WTC11 (cell line): ENCODE measurements at regions not wholly inside any gene's neighbourhood (a gene's known extent, or its start where the extent isn't known, plus 50 kb on each side); places are given as distances from the start of the nearest gene placed in this dataset.

ENCODE experiments used
- CREB1 ChIP-seq: sonication (generic); formaldehyde crosslinking; IDR thresholded peaks from 2 replicates; pipeline ENCODE4 v1.8.0; 2023; ENCODE audit warnings: mild to moderate bottlenecking, missing genetic modification reagents
- ELF4 ChIP-seq: sonication (generic); formaldehyde crosslinking; IDR thresholded peaks from 2 replicates; pipeline ENCODE4 v1.8.1; 2022; ENCODE audit warnings: low read depth, mild to moderate bottlenecking, moderate library complexity, missing genetic modification reagents
- ESRRA ChIP-seq: sonication (generic); formaldehyde crosslinking; IDR thresholded peaks from 2 replicates; pipeline ENCODE4 v1.8.1; 2022; ENCODE audit warnings: mild to moderate bottlenecking, missing genetic modification reagents, borderline replicate concordance
- FOXJ3 ChIP-seq: sonication (generic); formaldehyde crosslinking; IDR thresholded peaks from 2 replicates; pipeline ENCODE4 v1.9.0; 2021; ENCODE audit warnings: missing genetic modification reagents, mild to moderate bottlenecking, borderline replicate concordance
- FOXK1 ChIP-seq: sonication (generic); formaldehyde crosslinking; IDR thresholded peaks from 2 replicates; pipeline ENCODE4 v1.8.0; 2022; ENCODE audit warnings: mild to moderate bottlenecking, moderate library complexity, missing genetic modification reagents
- RELA ChIP-seq: sonication (generic); formaldehyde crosslinking; IDR thresholded peaks from 2 replicates; pipeline ENCODE4 v1.8.1; 2022; ENCODE audit warnings: missing genetic modification reagents, mild to moderate bottlenecking, borderline replicate concordance
- TP53 ChIP-seq: sonication (generic); formaldehyde crosslinking; IDR thresholded peaks from 2 replicates; pipeline ENCODE4 v1.8.1; 2023; ENCODE audit warnings: mild to moderate bottlenecking, missing genetic modification reagents
- ZNF232 ChIP-seq: sonication (generic); formaldehyde crosslinking; IDR thresholded peaks from 2 replicates; pipeline ENCODE4 v1.8.0; 2022; ENCODE audit warnings: mild to moderate bottlenecking, missing genetic modification reagents
- TF ChIP-seq, protein P1 (sequence below): fragments of 200-600 bp; IDR thresholded peaks from 2 replicates; pipeline ENCODE4 v1.8.0; 2022; ENCODE audit warnings: antibody characterized with exemption
- TF ChIP-seq, protein P2 (sequence below): sonication (generic); formaldehyde crosslinking; IDR thresholded peaks from 2 replicates; pipeline ENCODE4 v1.8.0; 2022; ENCODE audit warnings: mild to moderate bottlenecking, missing genetic modification reagents
- TF ChIP-seq, protein P3 (sequence below): sonication (generic); formaldehyde crosslinking; conservative IDR thresholded peaks from 2 replicates; pipeline ENCODE4 v1.8.1; 2022; ENCODE audit warnings: mild to moderate bottlenecking, missing genetic modification reagents

DNA sequence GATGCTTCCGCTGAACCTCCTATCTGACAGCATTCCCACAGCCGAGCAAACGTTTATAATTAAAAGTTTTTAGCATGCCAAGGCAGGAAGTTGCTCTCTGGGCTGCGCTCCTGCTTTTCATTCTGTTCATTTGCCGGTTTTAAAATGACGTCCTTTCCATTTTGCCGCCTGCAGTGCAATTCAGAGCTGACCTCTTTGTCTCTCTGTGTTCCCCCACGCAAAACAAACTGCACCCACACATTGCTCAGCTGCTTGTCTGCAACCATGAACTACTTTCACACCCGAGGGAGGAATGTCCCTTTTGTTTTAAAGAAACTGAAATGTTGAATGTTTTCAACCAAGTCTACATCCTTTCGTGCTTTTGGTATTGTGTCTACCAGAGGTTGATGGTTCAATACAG is 416.5 kb downstream of the EFNB2 start:
- TF ChIP-seq, protein P1, sequence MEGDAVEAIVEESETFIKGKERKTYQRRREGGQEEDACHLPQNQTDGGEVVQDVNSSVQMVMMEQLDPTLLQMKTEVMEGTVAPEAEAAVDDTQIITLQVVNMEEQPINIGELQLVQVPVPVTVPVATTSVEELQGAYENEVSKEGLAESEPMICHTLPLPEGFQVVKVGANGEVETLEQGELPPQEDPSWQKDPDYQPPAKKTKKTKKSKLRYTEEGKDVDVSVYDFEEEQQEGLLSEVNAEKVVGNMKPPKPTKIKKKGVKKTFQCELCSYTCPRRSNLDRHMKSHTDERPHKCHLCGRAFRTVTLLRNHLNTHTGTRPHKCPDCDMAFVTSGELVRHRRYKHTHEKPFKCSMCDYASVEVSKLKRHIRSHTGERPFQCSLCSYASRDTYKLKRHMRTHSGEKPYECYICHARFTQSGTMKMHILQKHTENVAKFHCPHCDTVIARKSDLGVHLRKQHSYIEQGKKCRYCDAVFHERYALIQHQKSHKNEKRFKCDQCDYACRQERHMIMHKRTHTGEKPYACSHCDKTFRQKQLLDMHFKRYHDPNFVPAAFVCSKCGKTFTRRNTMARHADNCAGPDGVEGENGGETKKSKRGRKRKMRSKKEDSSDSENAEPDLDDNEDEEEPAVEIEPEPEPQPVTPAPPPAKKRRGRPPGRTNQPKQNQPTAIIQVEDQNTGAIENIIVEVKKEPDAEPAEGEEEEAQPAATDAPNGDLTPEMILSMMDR, result no peak
- TF ChIP-seq FOXJ3 (no peak), ELF4 (CRISPR knock-in tag) (no peak), RELA (CRISPR knock-in tag) (no peak), ZNF232 (CRISPR knock-in tag) (no peak), ESRRA (CRISPR knock-in tag) (no peak), TP53 (CRISPR knock-in tag) (no peak), FOXK1 (no peak), CREB1 (CRISPR knock-in tag) (no peak)
- TF ChIP-seq, protein P2, sequence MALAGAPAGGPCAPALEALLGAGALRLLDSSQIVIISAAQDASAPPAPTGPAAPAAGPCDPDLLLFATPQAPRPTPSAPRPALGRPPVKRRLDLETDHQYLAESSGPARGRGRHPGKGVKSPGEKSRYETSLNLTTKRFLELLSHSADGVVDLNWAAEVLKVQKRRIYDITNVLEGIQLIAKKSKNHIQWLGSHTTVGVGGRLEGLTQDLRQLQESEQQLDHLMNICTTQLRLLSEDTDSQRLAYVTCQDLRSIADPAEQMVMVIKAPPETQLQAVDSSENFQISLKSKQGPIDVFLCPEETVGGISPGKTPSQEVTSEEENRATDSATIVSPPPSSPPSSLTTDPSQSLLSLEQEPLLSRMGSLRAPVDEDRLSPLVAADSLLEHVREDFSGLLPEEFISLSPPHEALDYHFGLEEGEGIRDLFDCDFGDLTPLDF (CRISPR knock-in tag), result no peak
- TF ChIP-seq, protein P3, sequence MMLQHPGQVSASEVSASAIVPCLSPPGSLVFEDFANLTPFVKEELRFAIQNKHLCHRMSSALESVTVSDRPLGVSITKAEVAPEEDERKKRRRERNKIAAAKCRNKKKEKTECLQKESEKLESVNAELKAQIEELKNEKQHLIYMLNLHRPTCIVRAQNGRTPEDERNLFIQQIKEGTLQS (CRISPR knock-in tag), result no peak
